Head of caudate nucleus (tissue), 42 donors: ENCODE measurements at regions not wholly inside any gene's neighbourhood (a gene's known extent, or its start where the extent isn't known, plus 50 kb on each side); places are given as distances from the start of the nearest gene placed in this dataset.
"Not testable (repeated sequence)": the region's sequence is repeated elsewhere in the genome, so short reads cannot be mapped to it uniquely, and the experiment has no call there.

Experiments used
- DNase-seq, 42 donors: peaks; one replicate each; pipeline versions ENCODE4 v3.0.0 to v3.0.0-alpha.2; 2020 to 2021; ENCODE audit warnings: mixed read lengths in 7 of 42
- intact Hi-C: fragments of 100-400 bp; cut with DNase I; formaldehyde crosslinking; loops from one replicate; pipeline ENCODE4 v1.15.0; 2022

- intact Hi-C loops, result no loop called here
- no peak for DNase-seq
Measured at GRCh38 chr6:155770856-155771255, 315.2 kb upstream of the NOX3 start.

GRCh38 chr6:155770313-155770712 lies 314.7 kb upstream of the NOX3 start:
- intact Hi-C loops, result no loop called here
- no peak for DNase-seq

- no peak for DNase-seq
- intact Hi-C loops, result no loop called here
Measured at GRCh38 chr6:155765275-155766194, 309.9 kb upstream of the NOX3 start.

GRCh38 chr6:155762649-155763048 lies 307.0 kb upstream of the NOX3 start:
- intact Hi-C loops, result no loop called here
- DNase-seq, result no peak

GRCh38 chr6:155755452-155755851 lies 299.8 kb upstream of the NOX3 start:
- no peak for DNase-seq
- intact Hi-C loops, result no loop called here

GRCh38 chr6:155748778-155749177 lies 293.1 kb upstream of the NOX3 start:
- DNase-seq, intact Hi-C loops: not testable (repeated sequence)

GRCh38 chr6:155747491-155747890 lies 291.9 kb upstream of the NOX3 start:
- intact Hi-C loops, result no loop called here
- no peak for DNase-seq

GRCh38 chr6:155740781-155741399 lies 285.3 kb upstream of the NOX3 start:
- intact Hi-C loops, result no loop called here
- no peak for DNase-seq

GRCh38 chr6:155738602-155739105 lies 283.0 kb upstream of the NOX3 start:
- intact Hi-C loops, result no loop called here
- no peak for DNase-seq

- DNase-seq, result no peak
- intact Hi-C loops, result no loop called here
Measured at GRCh38 chr6:155717374-155717773, 261.7 kb upstream of the NOX3 start.

GRCh38 chr6:155710704-155711103 lies 255.1 kb upstream of the NOX3 start:
- DNase-seq, result no peak
- intact Hi-C loops, result no loop called here

GRCh38 chr6:155709262-155709661 lies 253.6 kb upstream of the NOX3 start:
- intact Hi-C loops, result no loop called here
- DNase-seq, result no peak

GRCh38 chr6:155708100-155708499 lies 252.5 kb upstream of the NOX3 start:
- intact Hi-C loops, result no loop called here

GRCh38 chr6:155706806-155707205 lies 251.2 kb upstream of the NOX3 start:
- no peak for DNase-seq
- intact Hi-C loops, result no loop called here

More at GRCh38 chr6:155708100-155708499, 252.5 kb upstream of the NOX3 start:
- no peak for DNase-seq

GRCh38 chr6:155706341-155706740 lies 250.7 kb upstream of the NOX3 start:
- intact Hi-C loops, result no loop called here
- DNase-seq, result no peak

GRCh38 chr6:155701342-155701741 lies 245.7 kb upstream of the NOX3 start:
- DNase-seq, result no peak
- intact Hi-C loops, result no loop called here

GRCh38 chr6:155695495-155695894 lies 239.9 kb upstream of the NOX3 start:
- intact Hi-C loops, result no loop called here
- no peak for DNase-seq

GRCh38 chr6:155694419-155694790 lies 238.8 kb upstream of the NOX3 start:
- intact Hi-C loops, result no loop called here
- DNase-seq, result no peak

- intact Hi-C loops, result no loop called here
- DNase-seq, result no peak
Measured at GRCh38 chr6:155693573-155694418, 238.2 kb upstream of the NOX3 start.

- intact Hi-C loops, result no loop called here
Measured at GRCh38 chr6:155690820-155691219, 235.2 kb upstream of the NOX3 start.

More at GRCh38 chr6:155690820-155691219, 235.2 kb upstream of the NOX3 start:
- DNase-seq, result no peak
